CD4-positive, alpha-beta T cell (primary cell): ENCODE measurements at regions not wholly inside any gene's neighbourhood (a gene's known extent, or its start where the extent isn't known, plus 50 kb on each side); places are given as distances from the start of the nearest gene placed in this dataset.

Experiments used
- ATAC-seq: fragments of 200-7000 bp; cut with Tn5 transposase; one replicate; pipeline ENCODE4 v1.10.0; 2022; ENCODE audit warnings: mild to moderate bottlenecking; ENCODE audit not compliant: poor library complexity
- CTCF ChIA-PET: fragments of 350-600 bp; sonication (Branson Sonifier 250); formaldehyde crosslinking; loops from one replicate; lab custom pipeline; 2021; ENCODE audit warnings: antibody characterized with exemption, inconsistent platforms; lab: Charles Lee
- POLR2A ChIA-PET: fragments of 350-600 bp; sonication (Branson Sonifier 250); formaldehyde crosslinking; loops from one replicate; lab custom pipeline; 2021; ENCODE audit warnings: antibody characterized with exemption, inconsistent platforms; lab: Charles Lee
- DNase-seq, 14 experiments: peaks; one replicate each; pipeline ENCODE4 v3.0.0-alpha.2; 2013 to 2020; ENCODE audit warnings: mixed read lengths in 2 of 14
- H3K27ac ChIP-seq, 2 donors: one replicate each; pipeline versions ENCODE4 v1.5.1 to v1.7.0; 2013; ENCODE audit warnings: low read length in 2 of 2, low read depth in 1 of 2, mild to moderate bottlenecking in 1 of 2
- H3K27me3 ChIP-seq, 2 experiments: 1 replicate in 1 of 2; 2 replicates in 1 of 2; pipeline versions ENCODE4 v1.6.1 to v1.7.0; 2013; ENCODE audit warnings: low read length in 2 of 2, control low read depth in 1 of 2, mild to moderate bottlenecking in 1 of 2, moderate library complexity in 1 of 2; ENCODE audit not compliant: insufficient read depth in 2 of 2, control insufficient read depth in 1 of 2
- H3K36me3 ChIP-seq: one replicate; pipeline ENCODE4 v1.6.1; 2013; ENCODE audit warnings: low read length, control low read depth; ENCODE audit not compliant: insufficient read depth
- H3K4me1 ChIP-seq: one replicate; pipeline ENCODE4 v1.6.1; 2013; ENCODE audit warnings: low read length, control low read depth; ENCODE audit not compliant: insufficient read depth
- H3K4me3 ChIP-seq: one replicate; pipeline ENCODE4 v1.5.1; 2013; ENCODE audit warnings: mild to moderate bottlenecking, low read length, moderate library complexity
- H3K9me3 ChIP-seq, 2 experiments: 1 replicate in 1 of 2; 2 replicates in 1 of 2; pipeline versions ENCODE4 v1.6.1 to v1.7.0; 2013; ENCODE audit warnings: low read length in 2 of 2, mild to moderate bottlenecking in 2 of 2, control low read depth in 1 of 2, moderate library complexity in 1 of 2; ENCODE audit not compliant: control insufficient read depth in 1 of 2, insufficient read depth in 1 of 2
- H3K27ac Mint-ChIP-seq: one replicate; pipeline ENCODE4 v1.8.0; 2020; ENCODE audit warnings: mixed read lengths
- H3K27me3 Mint-ChIP-seq: one replicate; pipeline ENCODE4 v1.8.0; 2021; ENCODE audit warnings: mixed read lengths
- H3K36me3 Mint-ChIP-seq: one replicate; pipeline ENCODE4 v1.8.0; 2021; ENCODE audit warnings: low read depth, mixed read lengths
- H3K4me1 Mint-ChIP-seq: one replicate; pipeline ENCODE4 v1.8.0; 2021; ENCODE audit warnings: low read depth, mixed read lengths
- H3K4me3 Mint-ChIP-seq: one replicate; pipeline ENCODE4 v1.8.0; 2020; ENCODE audit warnings: mild to moderate bottlenecking, mixed read lengths
- H3K9me3 Mint-ChIP-seq: one replicate; pipeline ENCODE4 v1.8.0; 2020; ENCODE audit warnings: mixed read lengths
- intact Hi-C, 2 experiments: fragments of 100-400 bp; cut with DNase I in 1 of 2; cut with micrococcal nuclease in 1 of 2; formaldehyde crosslinking; loops; one replicate each; pipeline versions ENCODE4 v1.15.1 to v1.9.0; 2023 to 2025; cut with DNase I, micrococcal nuclease
- TF ChIP-seq, protein P1 (sequence below): fragments of 200-600 bp; IDR thresholded peaks from one replicate; pipeline ENCODE4 v1.8.0; 2022; ENCODE audit warnings: antibody characterized with exemption, mild to moderate bottlenecking

DNA sequence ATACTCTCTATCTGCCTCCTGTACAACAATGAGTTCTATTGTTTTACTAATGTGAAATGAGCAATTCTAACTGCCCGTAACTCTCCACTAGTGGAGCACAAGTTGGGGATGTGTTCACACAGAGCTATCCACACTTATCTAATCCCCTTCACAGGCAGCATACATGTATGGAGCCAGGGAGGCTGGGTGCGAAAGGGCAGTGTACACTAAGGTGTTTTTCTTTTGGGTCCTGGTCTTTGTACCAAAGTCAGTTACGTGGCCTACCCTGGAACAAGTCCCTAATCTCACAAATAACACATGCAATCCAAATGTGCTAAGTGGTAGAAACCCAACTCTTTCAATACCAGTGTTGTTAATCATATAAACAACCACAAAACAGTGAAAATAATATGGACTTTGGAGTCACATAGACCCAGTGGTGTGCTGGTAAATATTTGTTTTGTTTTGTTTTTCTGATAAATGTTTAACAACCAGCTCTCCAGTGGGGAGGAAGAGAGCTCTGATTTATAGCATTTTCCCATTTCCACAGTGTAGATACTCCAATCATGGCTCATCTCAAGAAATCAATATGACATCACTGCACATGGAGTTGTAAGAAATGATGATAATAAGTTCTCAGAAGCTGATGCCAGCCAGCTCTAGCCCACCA lies 319.9 kb upstream of the DUSP10 start:
- CTCF ChIA-PET = no interaction called here
- no peaks in the 10 kb centered on the region for H3K27me3 ChIP-seq
- Mint-ChIP-seq H3K9me3 (peaks cover 2% of the 10 kb centered on the region), H3K4me3 (no peak overlapping the region), H3K36me3 (no peaks in the 10 kb centered on the region), H3K27me3 (no peaks in the 10 kb centered on the region), H3K27ac (no peak overlapping the region), H3K4me1 (no peaks in the 10 kb centered on the region)
- H3K4me1 ChIP-seq = no peaks in the 10 kb centered on the region
- intact Hi-C loops = no loop called here
- no peaks in the 10 kb centered on the region for H3K36me3 ChIP-seq
- POLR2A ChIA-PET = interaction anchor here (0.5 kb wide), 1 partner anchor 842 kb away, joined by 3 read pairs; no protein-coding TSS in a partner anchor
- peaks cover 0 to 6% of the 10 kb centered on the region in 2 experiments for H3K9me3 ChIP-seq
- ATAC-seq (no peak), DNase-seq (no peak)
- no peak overlapping the region for H3K4me3 ChIP-seq
- no peak overlapping the region for H3K27ac ChIP-seq
- TF ChIP-seq, protein P1, sequence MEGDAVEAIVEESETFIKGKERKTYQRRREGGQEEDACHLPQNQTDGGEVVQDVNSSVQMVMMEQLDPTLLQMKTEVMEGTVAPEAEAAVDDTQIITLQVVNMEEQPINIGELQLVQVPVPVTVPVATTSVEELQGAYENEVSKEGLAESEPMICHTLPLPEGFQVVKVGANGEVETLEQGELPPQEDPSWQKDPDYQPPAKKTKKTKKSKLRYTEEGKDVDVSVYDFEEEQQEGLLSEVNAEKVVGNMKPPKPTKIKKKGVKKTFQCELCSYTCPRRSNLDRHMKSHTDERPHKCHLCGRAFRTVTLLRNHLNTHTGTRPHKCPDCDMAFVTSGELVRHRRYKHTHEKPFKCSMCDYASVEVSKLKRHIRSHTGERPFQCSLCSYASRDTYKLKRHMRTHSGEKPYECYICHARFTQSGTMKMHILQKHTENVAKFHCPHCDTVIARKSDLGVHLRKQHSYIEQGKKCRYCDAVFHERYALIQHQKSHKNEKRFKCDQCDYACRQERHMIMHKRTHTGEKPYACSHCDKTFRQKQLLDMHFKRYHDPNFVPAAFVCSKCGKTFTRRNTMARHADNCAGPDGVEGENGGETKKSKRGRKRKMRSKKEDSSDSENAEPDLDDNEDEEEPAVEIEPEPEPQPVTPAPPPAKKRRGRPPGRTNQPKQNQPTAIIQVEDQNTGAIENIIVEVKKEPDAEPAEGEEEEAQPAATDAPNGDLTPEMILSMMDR = no peak

GRCh38 chr1:222060210-222060916 lies 318.5 kb upstream of the DUSP10 start:
- no peak overlapping the region for H3K27ac Mint-ChIP-seq
- no peaks in the 10 kb centered on the region for H3K4me1 ChIP-seq

DNA sequence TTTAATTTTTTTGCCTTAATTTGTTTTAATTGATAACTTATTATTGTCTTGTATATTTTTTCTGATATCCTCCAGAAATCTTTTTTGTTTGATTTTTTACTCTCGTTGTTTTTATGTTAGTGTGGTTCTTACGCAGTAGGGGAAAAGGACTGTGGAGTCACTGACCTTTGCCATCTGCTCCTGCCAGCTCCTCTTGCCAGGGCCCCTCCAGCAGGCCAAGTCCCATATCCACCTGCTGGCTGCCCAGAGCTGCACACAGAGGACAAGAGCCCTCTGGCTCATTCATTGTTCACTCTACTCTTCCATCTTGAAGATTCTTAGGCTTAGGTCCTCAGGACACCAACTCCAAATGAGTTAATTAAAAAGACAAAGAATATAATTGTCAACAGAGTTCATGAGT lies 316.4 kb upstream of the DUSP10 start:
- Histone ChIP-seq H3K4me1 (no peaks in the 10 kb centered on the region), H3K27me3 (no peaks in the 10 kb centered on the region), H3K36me3 (no peaks in the 10 kb centered on the region), H3K9me3 (no peaks in the 10 kb centered on the region), H3K27ac (no peak overlapping the region), H3K4me3 (no peak overlapping the region)
- ChIA-PET POLR2A (no interaction called here), CTCF (no interaction called here)
- Mint-ChIP-seq H3K4me3 (no peak overlapping the region), H3K4me1 (no peaks in the 10 kb centered on the region), H3K27me3 (no peaks in the 10 kb centered on the region), H3K9me3 (no peaks in the 10 kb centered on the region), H3K36me3 (no peaks in the 10 kb centered on the region), H3K27ac (no peak overlapping the region)
- ATAC-seq = no peak
- TF ChIP-seq, protein P1 = no peak
- DNase-seq = no peak
- intact Hi-C loops = no loop called here

More at GRCh38 chr1:222060210-222060916, 318.5 kb upstream of the DUSP10 start:
- ChIA-PET POLR2A (no interaction called here), CTCF (no interaction called here)
- no peaks in the 10 kb centered on the region for H3K36me3 Mint-ChIP-seq
- no peaks in the 10 kb centered on the region for H3K27me3 ChIP-seq
- H3K27ac ChIP-seq = no peak overlapping the region
- no peaks in the 10 kb centered on the region for H3K4me1 Mint-ChIP-seq
- H3K9me3 ChIP-seq = peaks cover 0 to 6% of the 10 kb centered on the region in 2 experiments
- H3K9me3 Mint-ChIP-seq = no peaks in the 10 kb centered on the region
- H3K27me3 Mint-ChIP-seq = no peaks in the 10 kb centered on the region
- TF ChIP-seq, protein P1 = no peak
- H3K4me3 Mint-ChIP-seq = no peak overlapping the region
- no peaks in the 10 kb centered on the region for H3K36me3 ChIP-seq
- H3K4me3 ChIP-seq = no peak overlapping the region
- ATAC-seq = no peak
- no peak for DNase-seq
- intact Hi-C loops = no loop called here
